SK-N-SH treated with all-trans-retinoic acid at 6 μM for 48 hours (cell line): ENCODE measurements at regions not wholly inside any gene's neighbourhood (a gene's known extent, or its start where the extent isn't known, plus 50 kb on each side); places are given as distances from the start of the nearest gene placed in this dataset.

ENCODE experiments used
- ARNTL ChIP-seq: fragments of 450-650 bp; formaldehyde crosslinking; IDR thresholded peaks from 2 replicates; pipeline ENCODE4 v1.5.0; 2020; ENCODE audit warnings: low read depth, mild to moderate bottlenecking, moderate library complexity, borderline replicate concordance
- BACH2 ChIP-seq: fragments of 250-450 bp; sonication (Bioruptor Pico); IDR thresholded peaks from 2 replicates; pipeline ENCODE4 v1.9.0; 2021; ENCODE audit warnings: mild to moderate bottlenecking, borderline replicate concordance
- CSDC2 ChIP-seq: fragments of 250-450 bp; sonication (Bioruptor Pico); IDR thresholded peaks from 2 replicates; pipeline ENCODE4 v1.5.0; 2020; ENCODE audit warnings: mild to moderate bottlenecking, moderate library complexity
- CSRNP3 ChIP-seq: fragments of 250-450 bp; sonication (Bioruptor Pico); IDR thresholded peaks from 2 replicates; pipeline ENCODE4 v1.5.1; 2021; ENCODE audit warnings: mild to moderate bottlenecking, moderate library complexity
- ESRRG ChIP-seq: fragments of 250-450 bp; sonication (Bioruptor Pico); IDR thresholded peaks from 2 replicates; pipeline ENCODE4 v1.6.1; 2021; ENCODE audit warnings: mild to moderate bottlenecking
- OSR1 ChIP-seq: fragments of 250-450 bp; sonication (Bioruptor Pico); IDR thresholded peaks from 2 replicates; pipeline ENCODE4 v1.8.0; 2022; ENCODE audit warnings: moderate library complexity, mild to moderate bottlenecking, inconsistent platforms
- RARB ChIP-seq: fragments of 250-450 bp; sonication (Bioruptor Pico); IDR thresholded peaks from 2 replicates; pipeline ENCODE4 v1.8.0; 2021; ENCODE audit warnings: mild to moderate bottlenecking, moderate library complexity
- SNAI2 ChIP-seq: fragments of 250-450 bp; sonication (Bioruptor Pico); IDR thresholded peaks from 2 replicates; pipeline ENCODE4 v1.5.0; 2020; ENCODE audit warnings: mild to moderate bottlenecking, moderate library complexity
- ZFP30 ChIP-seq: fragments of 450-650 bp; formaldehyde crosslinking; IDR thresholded peaks from 2 replicates; pipeline ENCODE4 v1.5.0; 2022; ENCODE audit warnings: mild to moderate bottlenecking, moderate library complexity
- ZNF565 ChIP-seq: fragments of 450-650 bp; formaldehyde crosslinking; conservative IDR thresholded peaks from 2 replicates; pipeline ENCODE4 v1.5.0; 2020; ENCODE audit warnings: low read depth, mild to moderate bottlenecking, moderate library complexity
- ZNF70 ChIP-seq: fragments of 450-650 bp; formaldehyde crosslinking; IDR thresholded peaks from 2 replicates; pipeline ENCODE4 v1.5.0; 2020; ENCODE audit warnings: mild to moderate bottlenecking, moderate library complexity
- TF ChIP-seq, protein P1 (sequence below): fragments of 250-450 bp; sonication (Bioruptor Pico); IDR thresholded peaks from 2 replicates; pipeline ENCODE4 v1.8.0; 2020; ENCODE audit warnings: mild to moderate bottlenecking, moderate library complexity, borderline replicate concordance
- TF ChIP-seq, protein P2 (sequence below): fragments of 250-450 bp; sonication (Bioruptor Pico); IDR thresholded peaks from 2 replicates; pipeline ENCODE4 v1.5.1; 2020; ENCODE audit warnings: low read depth, mild to moderate bottlenecking, moderate library complexity

- TF ChIP-seq ARNTL (CRISPR knock-in tag) (no peak), RARB (CRISPR knock-in tag) (no peak), BACH2 (CRISPR knock-in tag) (no peak), ZNF565 (no peak), CSRNP3 (CRISPR knock-in tag) (no peak), ESRRG (CRISPR knock-in tag) (no peak), SNAI2 (CRISPR knock-in tag) (no peak), OSR1 (CRISPR knock-in tag) (no peak), ZNF70 (CRISPR knock-in tag) (no peak), CSDC2 (CRISPR knock-in tag) (no peak), ZFP30 (CRISPR knock-in tag) (no peak)
- TF ChIP-seq, protein P1, sequence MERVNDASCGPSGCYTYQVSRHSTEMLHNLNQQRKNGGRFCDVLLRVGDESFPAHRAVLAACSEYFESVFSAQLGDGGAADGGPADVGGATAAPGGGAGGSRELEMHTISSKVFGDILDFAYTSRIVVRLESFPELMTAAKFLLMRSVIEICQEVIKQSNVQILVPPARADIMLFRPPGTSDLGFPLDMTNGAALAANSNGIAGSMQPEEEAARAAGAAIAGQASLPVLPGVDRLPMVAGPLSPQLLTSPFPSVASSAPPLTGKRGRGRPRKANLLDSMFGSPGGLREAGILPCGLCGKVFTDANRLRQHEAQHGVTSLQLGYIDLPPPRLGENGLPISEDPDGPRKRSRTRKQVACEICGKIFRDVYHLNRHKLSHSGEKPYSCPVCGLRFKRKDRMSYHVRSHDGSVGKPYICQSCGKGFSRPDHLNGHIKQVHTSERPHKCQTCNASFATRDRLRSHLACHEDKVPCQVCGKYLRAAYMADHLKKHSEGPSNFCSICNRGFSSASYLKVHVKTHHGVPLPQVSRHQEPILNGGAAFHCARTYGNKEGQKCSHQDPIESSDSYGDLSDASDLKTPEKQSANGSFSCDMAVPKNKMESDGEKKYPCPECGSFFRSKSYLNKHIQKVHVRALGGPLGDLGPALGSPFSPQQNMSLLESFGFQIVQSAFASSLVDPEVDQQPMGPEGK (CRISPR knock-in tag) = no peak
- TF ChIP-seq, protein P2, sequence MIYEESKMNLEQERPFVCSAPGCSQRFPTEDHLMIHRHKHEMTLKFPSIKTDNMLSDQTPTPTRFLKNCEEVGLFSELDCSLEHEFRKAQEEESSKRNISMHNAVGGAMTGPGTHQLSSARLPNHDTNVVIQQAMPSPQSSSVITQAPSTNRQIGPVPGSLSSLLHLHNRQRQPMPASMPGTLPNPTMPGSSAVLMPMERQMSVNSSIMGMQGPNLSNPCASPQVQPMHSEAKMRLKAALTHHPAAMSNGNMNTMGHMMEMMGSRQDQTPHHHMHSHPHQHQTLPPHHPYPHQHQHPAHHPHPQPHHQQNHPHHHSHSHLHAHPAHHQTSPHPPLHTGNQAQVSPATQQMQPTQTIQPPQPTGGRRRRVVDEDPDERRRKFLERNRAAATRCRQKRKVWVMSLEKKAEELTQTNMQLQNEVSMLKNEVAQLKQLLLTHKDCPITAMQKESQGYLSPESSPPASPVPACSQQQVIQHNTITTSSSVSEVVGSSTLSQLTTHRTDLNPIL (CRISPR knock-in tag) = no peak
Measured at GRCh38 chr14:85943192-85943591, 413.2 kb downstream of the FLRT2 start.
